HFF-Myc (cell line): ENCODE measurements at regions not wholly inside any gene's neighbourhood (a gene's known extent, or its start where the extent isn't known, plus 50 kb on each side); places are given as distances from the start of the nearest gene placed in this dataset.

Source experiments
- DNase-seq: peaks from one replicate; pipeline ENCODE4 v3.0.0-alpha.2; 2011; ENCODE audit warnings: low read depth; ENCODE audit errors: extremely low read depth
- H3K4me3 ChIP-seq: replicated peaks from 2 replicates; pipeline ENCODE4 v1.5.1; 2011; ENCODE audit warnings: low read depth, mild to moderate bottlenecking, control low read depth, low read length
- CTCF ChIP-seq: IDR thresholded peaks from 2 replicates; pipeline ENCODE4 v1.5.1; 2012; ENCODE audit warnings: mild to moderate bottlenecking, low read depth, low read length, control low read depth; ENCODE audit errors: missing control alignments

DNA sequence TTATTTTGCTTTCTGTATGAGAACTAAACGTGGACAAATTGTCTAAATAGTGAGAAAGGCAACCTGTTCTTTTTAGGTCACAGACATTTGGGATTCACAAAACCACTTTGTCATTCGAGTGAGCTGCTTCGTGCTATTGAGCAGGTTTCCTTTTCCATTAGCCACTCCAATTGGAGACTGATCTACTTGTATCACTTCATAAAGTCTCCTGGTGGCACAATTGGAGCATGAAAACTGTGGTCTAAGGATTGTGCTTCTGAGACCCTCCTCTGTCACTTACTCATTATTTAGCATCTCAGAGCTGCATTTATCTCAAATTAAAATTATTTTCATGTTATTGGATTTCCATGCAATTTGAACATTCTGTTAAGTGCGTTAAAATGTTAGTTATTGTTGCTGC, 397.7 kb downstream of the TDRD3 start:
- no peak for TF ChIP-seq CTCF
- no peak for DNase-seq

GRCh38 chr13:60790620-60791019, 393.6 kb downstream of the TDRD3 start:
- DNase-seq: no peak

More for the DNA sequence above, 397.7 kb downstream of the TDRD3 start:
- no peak overlapping the region for H3K4me3 ChIP-seq

DNA sequence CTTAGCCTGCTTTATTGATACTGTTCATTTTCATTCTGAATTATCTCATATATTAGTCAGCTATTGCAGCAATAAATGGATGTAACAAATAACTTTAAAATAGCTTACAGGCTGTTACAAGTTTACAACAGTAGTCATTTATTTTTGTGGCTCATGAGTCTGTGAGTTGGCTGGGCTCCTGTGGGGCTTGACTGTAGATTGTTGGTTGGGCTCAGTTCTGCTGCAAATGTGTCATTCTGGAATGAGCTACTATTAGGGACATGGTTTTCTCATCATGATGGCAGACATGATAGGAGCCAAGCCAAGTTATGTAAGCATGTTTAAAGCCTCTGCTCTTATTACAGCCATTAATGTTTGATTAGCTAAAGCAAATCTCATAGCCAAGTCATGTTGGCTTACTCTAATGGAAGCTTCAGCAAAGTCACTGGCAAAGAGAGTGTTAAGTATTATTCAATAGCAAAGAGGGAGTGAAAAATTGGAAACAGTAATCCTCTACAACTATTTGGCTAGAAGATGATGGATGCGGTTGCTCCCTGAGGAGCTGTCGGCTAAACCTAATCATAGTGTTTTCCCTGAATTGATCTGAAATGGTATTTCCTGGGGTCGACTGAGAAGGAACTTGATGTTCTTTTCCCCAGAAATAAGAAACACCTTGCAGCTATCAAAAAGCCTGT, 391.3 kb downstream of the TDRD3 start:
- no peak for DNase-seq
- TF ChIP-seq CTCF: no peak
- H3K4me3 ChIP-seq: no peak overlapping the region

More at GRCh38 chr13:60790620-60791019, 393.6 kb downstream of the TDRD3 start:
- TF ChIP-seq CTCF: no peak
- no peak overlapping the region for H3K4me3 ChIP-seq

DNA sequence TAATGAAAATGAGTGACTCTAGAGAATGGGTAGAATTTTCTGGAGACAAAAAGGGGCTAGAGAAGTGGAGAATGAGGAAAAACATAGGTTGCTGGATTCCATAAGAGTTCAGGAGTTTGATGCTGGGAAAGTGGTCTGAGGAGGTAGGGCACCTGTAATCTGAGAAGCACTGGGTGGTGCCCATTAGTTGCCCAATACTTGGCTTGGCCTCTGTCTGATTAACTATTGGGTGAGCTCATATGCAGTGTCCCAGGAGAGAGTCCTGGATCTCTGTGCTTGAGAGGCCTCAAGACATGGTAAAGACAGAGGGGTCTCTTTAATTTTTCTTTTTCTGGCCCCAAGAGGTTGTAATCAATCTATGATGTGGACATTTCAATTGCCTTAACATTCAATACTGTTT, 390.1 kb downstream of the TDRD3 start:
- DNase-seq: no peak
- no peak overlapping the region for H3K4me3 ChIP-seq
- no peak for TF ChIP-seq CTCF

- H3K4me3 ChIP-seq: no peak overlapping the region
- DNase-seq: no peak
- TF ChIP-seq CTCF: no peak
These were observed 375.7 kb downstream of the TDRD3 start for GRCh38 chr13:60772726-60773125.

GRCh38 chr13:60765700-60766411, 368.8 kb downstream of the TDRD3 start:
- DNase-seq: no peak
- TF ChIP-seq CTCF: no peak
- no peak overlapping the region for H3K4me3 ChIP-seq
